Thyroid gland (tissue), 4 donors: ENCODE measurements at regions not wholly inside any gene's neighbourhood (a gene's known extent, or its start where the extent isn't known, plus 50 kb on each side); places are given as distances from the start of the nearest gene placed in this dataset.

Source experiments
- DNase-seq, 2 donors: peaks; one replicate each; pipeline ENCODE4 v3.0.0-alpha.2; 2019
- H3K27ac ChIP-seq, 3 donors: fragments of 200-600 bp; sonication (generic); 1 replicate in 2 of 3; 2 replicates in 1 of 3; pipeline ENCODE4 v1.5.1; 2016 to 2019; ENCODE audit warnings: mild to moderate bottlenecking in 1 of 3, moderate library complexity in 1 of 3
- H3K27me3 ChIP-seq: fragments of 200-600 bp; sonication (generic); one replicate; pipeline ENCODE4 v1.5.1; 2019
- H3K36me3 ChIP-seq, 2 donors: fragments of 200-600 bp; sonication (generic); one replicate each; pipeline ENCODE4 v1.5.1; 2016 to 2019
- H3K4me1 ChIP-seq, 2 donors: fragments of 200-600 bp; sonication (generic); one replicate each; pipeline ENCODE4 v1.5.1; 2017 to 2019
- H3K4me3 ChIP-seq, 3 donors: fragments of 200-600 bp; sonication (generic); replicated peaks in 1 of 3; 1 replicate in 2 of 3; 2 replicates in 1 of 3; pipeline ENCODE4 v1.5.1; 2016; ENCODE audit warnings: mild to moderate bottlenecking in 1 of 3
- H3K9me3 ChIP-seq: fragments of 200-600 bp; sonication (generic); one replicate; pipeline ENCODE4 v1.5.1; 2017
- CTCF ChIP-seq, 6 experiments: fragments of 200-600 bp in 3 of 6; fragments of 450-650 bp in 3 of 6; sonication (generic) in 3 of 6; IDR thresholded peaks; one replicate each; pipeline ENCODE4 v1.5.1; 2016 to 2019; ENCODE audit warnings: antibody characterized with exemption in 6 of 6, mild to moderate bottlenecking in 2 of 6, inconsistent platforms in 1 of 6, moderate library complexity in 1 of 6
- POLR2A ChIP-seq, 2 donors: fragments of 450-650 bp; IDR thresholded peaks; one replicate each; pipeline ENCODE4 v1.6.1; 2017; ENCODE audit warnings: antibody characterized with exemption in 2 of 2, mild to moderate bottlenecking in 2 of 2, moderate library complexity in 1 of 2
- WGBS, 2 donors: methylation state at CpG; one replicate each; pipeline ENCODE4 v1.1.5; 2017; 5-methylcytosine and 5-hydroxymethylcytosine counted together
- intact Hi-C: fragments of 100-400 bp; cut with DNase I; formaldehyde crosslinking; loops from one replicate; pipeline ENCODE4 v1.15.1; 2023

DNA sequence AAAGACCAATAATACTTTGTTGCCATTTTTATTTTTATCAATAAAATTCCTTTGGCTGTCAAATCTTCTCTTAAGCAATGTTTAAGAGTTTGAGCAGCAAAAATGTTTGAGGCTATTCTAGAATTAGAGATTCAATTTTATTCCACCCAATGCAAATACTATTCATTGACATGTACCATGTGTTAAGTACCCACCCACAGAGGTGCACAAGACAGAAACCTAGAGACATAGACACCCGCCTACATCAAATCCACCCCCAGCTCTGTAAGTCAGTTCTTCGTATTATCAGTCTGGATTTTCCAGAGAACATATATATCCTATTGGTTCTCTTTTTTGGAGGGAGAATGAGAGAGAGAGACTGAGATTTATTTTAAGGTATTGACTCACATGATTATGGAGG, 463.7 kb downstream of the EPM2A start:
- Histone ChIP-seq H3K36me3 (no peaks in the 10 kb centered on the region), H3K27me3 (no peaks in the 10 kb centered on the region), H3K4me1 (no peaks in the 10 kb centered on the region), H3K9me3 (no peaks in the 10 kb centered on the region), H3K27ac (no peak overlapping the region), H3K4me3 (no peak overlapping the region)
- intact Hi-C loops = no loop called here
- no peak for TF ChIP-seq CTCF (IDR thresholded peaks at IDR 0.05)
- TF ChIP-seq POLR2A (IDR thresholded peaks at IDR 0.05) = no peak
- no peak for DNase-seq
- WGBS, 2 donors = 94 to 95% methylated on average over 2 of the region's 2 CpGs

GRCh38 chr6:145272246-145272645, 463.1 kb downstream of the EPM2A start:
- no peak for DNase-seq
- Histone ChIP-seq H3K9me3 (no peaks in the 10 kb centered on the region), H3K36me3 (no peaks in the 10 kb centered on the region), H3K27ac (no peak overlapping the region), H3K4me1 (no peaks in the 10 kb centered on the region), H3K4me3 (no peak overlapping the region), H3K27me3 (no peaks in the 10 kb centered on the region)
- WGBS, 2 donors = 78 to 83% methylated on average over 1 of the region's 1 CpG
- intact Hi-C loops = no loop called here
- TF ChIP-seq POLR2A (IDR thresholded peaks at IDR 0.05) = no peak
- TF ChIP-seq CTCF (IDR thresholded peaks at IDR 0.05) = no peak

DNA sequence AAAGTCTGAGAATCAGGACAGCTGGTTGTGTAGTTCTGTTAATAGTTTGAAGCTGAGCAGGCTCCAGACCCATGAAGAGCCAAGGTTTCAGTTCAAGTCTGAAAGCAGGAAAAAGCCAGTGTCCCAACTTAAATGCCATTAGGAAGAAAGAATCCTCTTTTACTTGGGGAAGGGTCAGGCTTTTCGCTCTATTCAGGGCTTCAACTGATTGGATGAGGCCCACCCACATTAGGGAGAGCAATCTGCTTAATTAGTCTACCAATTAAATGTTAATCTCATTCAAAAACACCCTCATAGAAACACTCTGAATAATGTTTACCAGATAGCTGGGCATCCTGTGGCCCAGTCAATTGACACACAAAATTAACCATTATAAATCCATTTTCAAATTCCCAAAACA, 462.2 kb downstream of the EPM2A start:
- Histone ChIP-seq H3K36me3 (no peaks in the 10 kb centered on the region), H3K27me3 (no peaks in the 10 kb centered on the region), H3K4me1 (no peaks in the 10 kb centered on the region), H3K4me3 (no peak overlapping the region), H3K27ac (no peak overlapping the region), H3K9me3 (no peaks in the 10 kb centered on the region)
- intact Hi-C loops = no loop called here
- TF ChIP-seq POLR2A (IDR thresholded peaks at IDR 0.05) = no peak
- no peak for TF ChIP-seq CTCF (IDR thresholded peaks at IDR 0.05)
- WGBS, 2 donors = 82 to 100% methylated on average over 1 of the region's 1 CpG
- no peak for DNase-seq

DNA sequence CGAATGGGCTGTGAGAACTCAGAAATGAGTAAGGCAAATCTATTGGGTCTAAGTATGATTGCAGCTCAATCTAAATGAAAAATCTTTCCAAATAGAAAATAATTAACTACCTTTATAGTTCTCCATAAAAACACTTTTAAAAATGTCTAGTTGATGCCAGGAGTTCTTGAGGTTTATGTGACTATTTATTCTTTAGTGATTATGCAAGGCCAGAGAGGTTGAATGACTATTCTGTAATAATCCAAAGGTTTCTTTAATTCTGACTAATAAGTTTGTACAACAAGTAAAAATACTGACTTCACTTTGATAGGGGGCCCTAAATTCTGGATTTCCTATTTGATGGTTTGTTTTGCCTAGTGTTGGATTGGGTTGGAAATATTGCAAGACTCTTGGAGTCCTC, 461.2 kb downstream of the EPM2A start:
- intact Hi-C loops = no loop called here
- no peaks in the 10 kb centered on the region for H3K27me3 ChIP-seq
- no peaks in the 10 kb centered on the region for H3K4me1 ChIP-seq
- no peak overlapping the region for H3K27ac ChIP-seq
- 82 to 89% methylated on average over 1 of the region's 1 CpG for WGBS, 2 donors
- H3K9me3 ChIP-seq = no peaks in the 10 kb centered on the region
- no peaks in the 10 kb centered on the region for H3K36me3 ChIP-seq
- TF ChIP-seq POLR2A (IDR thresholded peaks at IDR 0.05) (no peak), CTCF (IDR thresholded peaks at IDR 0.05) (no peak)
- DNase-seq = no peak
- H3K4me3 ChIP-seq = no peak overlapping the region

DNA sequence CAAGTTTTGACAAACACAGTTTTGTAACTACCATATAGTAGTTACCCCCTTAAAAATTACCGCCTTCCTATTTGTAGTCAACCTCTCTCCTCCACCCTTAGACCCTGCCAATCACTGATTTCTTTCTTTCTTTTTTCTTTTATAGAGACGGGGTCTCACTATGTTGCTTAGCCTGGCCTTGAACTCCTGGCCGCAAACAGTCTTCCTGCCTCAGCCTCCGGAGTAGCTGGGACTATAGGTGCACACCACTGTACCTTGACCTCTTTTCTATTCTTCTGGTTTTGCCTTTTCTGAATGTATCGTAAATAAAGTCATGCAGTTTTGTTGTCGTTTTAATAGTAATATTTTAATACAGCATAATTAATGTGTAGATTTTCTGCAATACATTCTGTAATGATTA, 460.3 kb downstream of the EPM2A start:
- H3K27me3 ChIP-seq = no peaks in the 10 kb centered on the region
- H3K9me3 ChIP-seq = no peaks in the 10 kb centered on the region
- 94% methylated on average over 6 of the region's 6 CpGs for WGBS, 2 donors
- DNase-seq = no peak
- intact Hi-C loops = no loop called here
- no peaks in the 10 kb centered on the region for H3K36me3 ChIP-seq
- H3K4me1 ChIP-seq = no peaks in the 10 kb centered on the region
- H3K27ac ChIP-seq = no peak overlapping the region
- no peak overlapping the region for H3K4me3 ChIP-seq
- no peak for TF ChIP-seq CTCF (IDR thresholded peaks at IDR 0.05)
- TF ChIP-seq POLR2A (IDR thresholded peaks at IDR 0.05) = no peak
